Heart left ventricle (tissue), 16 donors: ENCODE measurements at regions not wholly inside any gene's neighbourhood (a gene's known extent, or its start where the extent isn't known, plus 50 kb on each side); places are given as distances from the start of the nearest gene placed in this dataset.

Experiments
- ATAC-seq, 4 donors: fragments of 200-7000 bp; cut with Tn5 transposase; one replicate each; pipeline ENCODE4 v1.9.1; 2020 to 2022; ENCODE audit warnings: moderate library complexity in 4 of 4, mild to moderate bottlenecking in 3 of 4, moderate number of reproducible peaks in 1 of 4
- DNase-seq, 5 donors: peaks; one replicate each; pipeline ENCODE4 v3.0.0-alpha.2; 2020
- H3K27ac ChIP-seq, 12 donors: fragments of 200-600 bp; sonication (generic) in 4 of 12; one replicate each; pipeline versions ENCODE4 v1.5.0 to v1.8.0; 2016 to 2022; ENCODE audit warnings: mild to moderate bottlenecking in 2 of 12
- H3K27me3 ChIP-seq, 9 donors: fragments of 200-600 bp; sonication (generic) in 2 of 9; one replicate each; pipeline versions ENCODE4 v1.5.1 to v1.8.0; 2016 to 2022; ENCODE audit warnings: mild to moderate bottlenecking in 3 of 9
- H3K36me3 ChIP-seq, 9 donors: fragments of 200-600 bp; sonication (generic) in 2 of 9; one replicate each; pipeline versions ENCODE4 v1.5.0 to v1.8.0; 2018 to 2022; ENCODE audit warnings: mild to moderate bottlenecking in 2 of 9
- H3K4me1 ChIP-seq, 12 donors: fragments of 200-600 bp; sonication (generic) in 4 of 12; one replicate each; pipeline versions ENCODE4 v1.5.0 to v1.8.0; 2016 to 2022; ENCODE audit warnings: mild to moderate bottlenecking in 3 of 12
- H3K4me3 ChIP-seq, 12 donors: fragments of 200-600 bp; sonication (generic) in 4 of 12; one replicate each; pipeline versions ENCODE4 v1.5.0 to v1.8.0; 2017 to 2022; ENCODE audit warnings: mild to moderate bottlenecking in 9 of 12, moderate library complexity in 4 of 12
- H3K9me3 ChIP-seq, 12 donors: fragments of 200-600 bp; sonication (generic) in 4 of 12; one replicate each; pipeline versions ENCODE4 v1.5.0 to v1.8.0; 2016 to 2022; ENCODE audit warnings: mild to moderate bottlenecking in 1 of 12
- CTCF ChIP-seq, 12 donors: fragments of 200-600 bp; sonication (generic) in 4 of 12; IDR thresholded peaks; one replicate each; pipeline versions ENCODE4 v1.5.0 to v1.8.0; 2018 to 2022; ENCODE audit warnings: antibody characterized with exemption in 12 of 12, mild to moderate bottlenecking in 5 of 12
- POLR2A ChIP-seq, 2 donors: fragments of 450-650 bp; IDR thresholded peaks; one replicate each; pipeline ENCODE4 v1.6.1; 2017; ENCODE audit warnings: antibody characterized with exemption in 2 of 2, mild to moderate bottlenecking in 2 of 2, moderate library complexity in 2 of 2
- WGBS, 4 donors: extraction: QIAGEN DNeasy Blood & Tissue Kit in 2 of 4; methylation state at CpG; one replicate each; pipeline versions ENCODE4 v1.1.5 to v1.1.7; 2013 to 2018; 5-methylcytosine and 5-hydroxymethylcytosine counted together
- intact Hi-C, 10 donors: fragments of 100-400 bp; cut with DNase I; formaldehyde crosslinking; loops; one replicate each; pipeline versions ENCODE4 v1.11.1 to v1.14.2; 2022
- donor health status: ischemic (EF 13 %, LVEDD 7.1; RV severe dilation, severe dysfunction).
- donor health status: healthy with polysubstance abuse.
- donor health status: DM: no; HTN: yes; CAD: no.
- donor health status: DM: no; HTN: no; CAD: no.
- donor health status: ischemic (EF 25% LVEDD 6.9; RV normal size, moderate dysfunction).
- donor health status: ischemic (EF 25% LVEDD 5.7; RV mildly dilated, moderate dysfunction).
- donor health status: healthy.
- donor health status: DM: yes; HTN: yes; CAD: no.
- donor health status: ischemic (EF 35%, LVEDD 5.7; RV mildly dilated, moderate dysfunction).
- donor health status: nonischemic (EF 11% LVEDD 7.7; RV severe dilation, severe dysfunction).
- donor health status: DM: yes; HTN: yes; CAD: no.
- donor health status: PGD.
- donor health status: ischemic (EF 29% LVEDD 5.4; RV normal size, mild dysfunction).
- donor health status: nonischemic (EF 23%, LVEDD 6.1; RV moderate dilation, normal function).

GRCh38 chr2:78431241-78431640 is 594.3 kb upstream of the REG3G start:
- no peak for ATAC-seq
- no peak for TF ChIP-seq CTCF (IDR thresholded peaks at IDR 0.05)
- no peak for TF ChIP-seq POLR2A (IDR thresholded peaks at IDR 0.05)
- H3K27ac ChIP-seq: no peak overlapping the region
- intact Hi-C loops: no loop called here
- DNase-seq: no peak
- no peaks in the 10 kb centered on the region for H3K9me3 ChIP-seq
- H3K4me1 ChIP-seq: no peaks in the 10 kb centered on the region
- WGBS, 4 donors: 72 to 85% (median 80%) methylated on average over 3 of the region's 3 CpGs
- no peaks in the 10 kb centered on the region for H3K27me3 ChIP-seq
- no peak overlapping the region for H3K4me3 ChIP-seq
- H3K36me3 ChIP-seq: no peaks in the 10 kb centered on the region

GRCh38 chr2:78439122-78439521 is 586.4 kb upstream of the REG3G start:
- H3K4me1 ChIP-seq: no peaks in the 10 kb centered on the region
- TF ChIP-seq POLR2A (IDR thresholded peaks at IDR 0.05) (no peak), CTCF (IDR thresholded peaks at IDR 0.05) (no peak)
- DNase-seq (no peak), ATAC-seq (no peak)
- no peaks in the 10 kb centered on the region for H3K36me3 ChIP-seq
- no peaks in the 10 kb centered on the region for H3K27me3 ChIP-seq
- 41 to 59% (median 44%) methylated on average over 2 of the region's 2 CpGs for WGBS, 4 donors
- H3K27ac ChIP-seq: no peak overlapping the region
- H3K4me3 ChIP-seq: no peak overlapping the region
- intact Hi-C loops: no loop called here
- H3K9me3 ChIP-seq: peaks cover 0 to 11% (median 3%) of the 10 kb centered on the region in 12 donors

GRCh38 chr2:78455586-78455985 is 569.9 kb upstream of the REG3G start:
- no peak overlapping the region for H3K27ac ChIP-seq
- no peaks in the 10 kb centered on the region for H3K4me1 ChIP-seq
- ATAC-seq (no peak), DNase-seq (no peak)
- TF ChIP-seq POLR2A (IDR thresholded peaks at IDR 0.05): no peak
- TF ChIP-seq CTCF (IDR thresholded peaks at IDR 0.05): no peak
- H3K9me3 ChIP-seq: peaks cover 0 to 4% (median 0%) of the 10 kb centered on the region in 12 donors
- no peak overlapping the region for H3K4me3 ChIP-seq
- intact Hi-C loops: no loop called here
- 57 to 72% (median 61%) methylated on average over 2 of the region's 2 CpGs for WGBS, 4 donors
- H3K36me3 ChIP-seq: no peaks in the 10 kb centered on the region
- no peaks in the 10 kb centered on the region for H3K27me3 ChIP-seq

- 82 to 85% (median 84%) methylated on average over 1 of the region's 1 CpG for WGBS, 4 donors
- peaks cover 0 to 4% (median 0%) of the 10 kb centered on the region in 12 donors for H3K9me3 ChIP-seq
- ATAC-seq: no peak
- H3K36me3 ChIP-seq: no peaks in the 10 kb centered on the region
- no peak overlapping the region for H3K27ac ChIP-seq
- no peak for TF ChIP-seq CTCF (IDR thresholded peaks at IDR 0.05)
- no peak for TF ChIP-seq POLR2A (IDR thresholded peaks at IDR 0.05)
- no peaks in the 10 kb centered on the region for H3K27me3 ChIP-seq
- DNase-seq: no peak
- H3K4me1 ChIP-seq: no peaks in the 10 kb centered on the region
- no peak overlapping the region for H3K4me3 ChIP-seq
- intact Hi-C loops: no loop called here
Measured at GRCh38 chr2:78457269-78457668, 568.2 kb upstream of the REG3G start.
